K562 (cell line): ENCODE measurements at regions not wholly inside any gene's neighbourhood (a gene's known extent, or its start where the extent isn't known, plus 50 kb on each side); places are given as distances from the start of the nearest gene placed in this dataset.

Experiments used
- ATAC-seq: fragments of 200-7000 bp; cut with Tn5 transposase; 3 replicates; pipeline ENCODE4 v1.9.1; 2020; ENCODE audit warnings: moderate library complexity
- BruUV-seq: library from RNA; stranded (reverse); fragments of 400-500 nt; replicated peaks from 2 replicates; lab custom pipeline; 2021; lab: Mats Ljungman, UMichigan
- CTCF ChIA-PET: fragments of 300-600 bp; formaldehyde crosslinking; extraction: SDS; loops from one replicate; lab custom pipeline; 2021; ENCODE audit warnings: low intra/inter-chr PET ratio; lab: Yijun Ruan, JAX
- POLR2A ChIA-PET: fragments of 300-600, 350-650 bp; sonication (Branson Sonifier 250); formaldehyde crosslinking; extraction: SDS; loops from one replicate; lab custom pipeline; 2021; ENCODE audit warnings: antibody characterized with exemption, inconsistent platforms; lab: Yijun Ruan, JAX
- DNase-seq, 4 experiments: peaks; one replicate each; pipeline versions ENCODE4 v3.0.0 to v3.0.0-alpha.2; 2011 to 2018; ENCODE audit warnings: low spot score in 3 of 4, mixed read lengths in 3 of 4; ENCODE audit errors: extremely low read depth in 1 of 4
- FAIRE-seq: peaks from 2 replicates; lab custom pipeline; 2011; peaks lifted over from hg19 to GRCh38; lab: Jason Lieb, UNC
- H2AFZ ChIP-seq: 2 replicates; pipeline ENCODE4 v1.6.0; 2011; ENCODE audit warnings: low read depth, low read length, control low read depth, inconsistent platforms
- H3K27ac ChIP-seq: fragments of 200-600 bp; 3 replicates; pipeline ENCODE4 v1.8.0; 2011; ENCODE audit warnings: low read depth, mild to moderate bottlenecking, control low read depth, inconsistent platforms, low read length, moderate library complexity, mixed read lengths; ENCODE audit errors: extremely low read depth
- H3K27me3 ChIP-seq, 2 experiments: fragments of 300-600 bp in 1 of 2; 2 replicates in 1 of 2; 3 replicates in 1 of 2; pipeline versions ENCODE4 v1.6.0 to v1.8.0; 2011; ENCODE audit warnings: inconsistent platforms in 2 of 2, low read length in 2 of 2, mild to moderate bottlenecking in 1 of 2, mixed read lengths in 1 of 2, moderate library complexity in 1 of 2; ENCODE audit not compliant: control insufficient read depth in 2 of 2, insufficient read depth in 2 of 2
- H3K36me3 ChIP-seq: fragments of 300-600 bp; 3 replicates; pipeline ENCODE4 v1.8.0; 2011; ENCODE audit warnings: mild to moderate bottlenecking, low read length, inconsistent platforms; ENCODE audit not compliant: control insufficient read depth, insufficient read depth
- H3K4me1 ChIP-seq, 2 experiments: fragments of 200-600 bp in 1 of 2; replicated peaks in 1 of 2; 2 replicates in 1 of 2; 3 replicates in 1 of 2; pipeline versions ENCODE4 v1.5.1 to v1.8.0; 2011; ENCODE audit warnings: inconsistent platforms in 2 of 2, low read length in 2 of 2, mild to moderate bottlenecking in 1 of 2, mixed read lengths in 1 of 2, moderate library complexity in 1 of 2; ENCODE audit not compliant: control insufficient read depth in 2 of 2, insufficient read depth in 2 of 2
- H3K4me2 ChIP-seq: 2 replicates; pipeline ENCODE4 v1.6.1; 2011; ENCODE audit warnings: low read length, control low read depth, inconsistent platforms, mixed read lengths; ENCODE audit not compliant: insufficient read depth
- H3K4me3 ChIP-seq: fragments of 200-600 bp; sonication (generic), shearing (Covaris generic); 2 replicates; pipeline ENCODE4 v1.5.1; 2016; ENCODE audit warnings: control low read depth, inconsistent platforms
- H3K79me2 ChIP-seq: fragments of 200-600 bp; 3 replicates; pipeline ENCODE4 v1.8.0; 2011; ENCODE audit warnings: low read length, inconsistent platforms; ENCODE audit not compliant: control insufficient read depth, insufficient read depth
- H3K9ac ChIP-seq, 2 experiments: 2 replicates each; pipeline versions ENCODE4 v1.6.0 to v1.6.1; 2011; ENCODE audit warnings: low read depth in 2 of 2, low read length in 2 of 2, control low read depth in 1 of 2, inconsistent platforms in 1 of 2, mild to moderate bottlenecking in 1 of 2, mixed read lengths in 1 of 2; ENCODE audit not compliant: insufficient read depth in 1 of 2
- H3K9me1 ChIP-seq: one replicate; pipeline ENCODE4 v1.6.0; 2011; ENCODE audit warnings: inconsistent platforms, mild to moderate bottlenecking, low read length, moderate library complexity; ENCODE audit not compliant: control insufficient read depth, insufficient read depth
- H3K9me3 ChIP-seq: replicated peaks from 2 replicates; pipeline ENCODE4 v1.5.1; 2011; ENCODE audit warnings: low read depth, low read length, inconsistent platforms; ENCODE audit not compliant: control insufficient read depth, insufficient read depth
- H4K20me1 ChIP-seq: replicated peaks from 2 replicates; pipeline ENCODE4 v1.6.1; 2011; ENCODE audit warnings: low read length, inconsistent platforms, mixed read lengths; ENCODE audit not compliant: control insufficient read depth, insufficient read depth
- KAT2B ChIP-seq: IDR thresholded peaks from one replicate; pipeline ENCODE4 v1.6.1; 2012; ENCODE audit warnings: low read depth, mild to moderate bottlenecking, control low read depth, inconsistent platforms, low read length, moderate library complexity
- MTF1 ChIP-seq: fragments of 250-450 bp; sonication (Bioruptor Pico); IDR thresholded peaks from 2 replicates; pipeline ENCODE4 v1.9.0; 2021; ENCODE audit warnings: moderate library complexity, mild to moderate bottlenecking, inconsistent platforms, borderline replicate concordance
- OTX1 ChIP-seq: fragments of 450-650 bp; formaldehyde crosslinking; IDR thresholded peaks from 2 replicates; pipeline ENCODE4 v1.4.0; 2022; ENCODE audit warnings: mild to moderate bottlenecking
- RFX7 ChIP-seq: fragments of 250-450 bp; sonication (Bioruptor Pico); IDR thresholded peaks from 2 replicates; pipeline ENCODE4 v1.5.1; 2021; ENCODE audit warnings: mild to moderate bottlenecking
- TBL1XR1 ChIP-seq, 2 experiments: IDR thresholded peaks; 2 replicates each; pipeline ENCODE4 v1.6.1; 2012; ENCODE audit warnings: improper control_type of control experiment in 2 of 2, low read length in 2 of 2, mild to moderate bottlenecking in 1 of 2
- TEAD1 ChIP-seq, 2 experiments: fragments of 450-650 bp in 1 of 2; sonication (generic) in 1 of 2; formaldehyde crosslinking; IDR thresholded peaks; 2 replicates each; pipeline versions ENCODE4 v1.4.0 to v1.8.0; 2020 to 2022; ENCODE audit warnings: mild to moderate bottlenecking in 2 of 2, missing genetic modification reagents in 1 of 2
- ZNF124 ChIP-seq: sonication (generic); formaldehyde crosslinking; IDR thresholded peaks from 2 replicates; pipeline ENCODE4 v1.8.1; 2022; ENCODE audit warnings: missing genetic modification reagents
- WGBS: fragments of 100-300 bp; shearing (Covaris generic); methylation state at CpG from one replicate; pipeline ENCODE4 v1.1.6; 2016; ENCODE audit warnings: low coverage, mixed read lengths; ENCODE audit not compliant: insufficient coverage; ENCODE audit errors: missing lambda C conversion rate; 5-methylcytosine and 5-hydroxymethylcytosine counted together
- in situ Hi-C: fragments of 300-500 bp; cut with MboI; formaldehyde crosslinking; loops from 4 replicates; pipeline ENCODE4 v1.15.0; 2018; ENCODE audit warnings: inconsistent platforms, mixed read lengths
- intact Hi-C: fragments of 100-400 bp; cut with micrococcal nuclease; formaldehyde crosslinking; loops from 2 replicates; pipeline ENCODE4 v1.14.2; 2022
- TF ChIP-seq, protein P1 (sequence below): fragments of 450-650 bp; formaldehyde crosslinking; IDR thresholded peaks from 2 replicates; pipeline ENCODE4 v1.4.0; 2022; ENCODE audit warnings: mild to moderate bottlenecking, moderate library complexity
- TF ChIP-seq, protein P2 (sequence below): IDR thresholded peaks from 3 replicates; pipeline ENCODE4 v1.6.1; 2011; ENCODE audit warnings: borderline replicate concordance, mild to moderate bottlenecking, moderate library complexity; ENCODE audit not compliant: insufficient read length; ENCODE audit errors: extremely low read depth
- TF ChIP-seq, protein P3 (sequence below): fragments of 250-450 bp; sonication (Bioruptor Pico); IDR thresholded peaks from 2 replicates; pipeline ENCODE4 v1.8.0; 2022; ENCODE audit warnings: moderate library complexity, mild to moderate bottlenecking, inconsistent platforms

DNA sequence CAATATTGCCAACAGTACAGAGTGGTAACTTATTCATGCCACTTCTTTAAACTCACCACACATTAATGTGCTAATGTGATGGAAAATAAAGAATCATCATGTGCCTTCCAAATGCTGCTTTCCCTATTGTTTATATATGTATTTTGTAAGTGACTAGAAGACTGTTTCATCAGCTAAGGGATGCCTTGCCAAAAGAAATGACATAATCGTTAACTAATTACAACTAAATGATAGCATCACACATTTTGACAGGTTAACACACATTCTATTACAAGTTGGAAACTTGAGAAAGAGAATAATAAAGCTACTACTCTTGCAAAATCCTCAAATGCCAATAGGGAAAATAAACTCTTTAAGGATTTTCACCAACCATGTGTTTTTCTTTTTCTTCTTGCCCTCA, 329.9 kb upstream of the AGTR1 start:
- Histone ChIP-seq H3K79me2 (no peaks in the 10 kb centered on the region), H3K4me2 (no peak overlapping the region), H2AFZ (no peak overlapping the region), H3K27ac (no peak overlapping the region), H3K27me3 (no peaks in the 10 kb centered on the region), H3K4me1 (no peaks in the 10 kb centered on the region), H3K9me1 (no peaks in the 10 kb centered on the region), H3K36me3 (no peaks in the 10 kb centered on the region), H3K4me3 (no peak overlapping the region), H3K9me3 (no peaks in the 10 kb centered on the region), H3K9ac (no peak overlapping the region), H4K20me1 (no peaks in the 10 kb centered on the region)
- no peak for ATAC-seq
- CTCF ChIA-PET = no interaction called here
- WGBS = 0% methylated on average over 1 of the region's 1 CpG
- intact Hi-C loops (no loop called here), in situ Hi-C loops (no loop called here)
- FAIRE-seq = no peak
- TF ChIP-seq MTF1 (no peak), KAT2B (no peak), RFX7 (no peak), TEAD1 (CRISPR knock-in tag; IDR thresholded peaks at IDR 0.05) (no peak), ZNF124 (CRISPR knock-in tag) (no peak), OTX1 (CRISPR knock-in tag) (no peak), TBL1XR1 (IDR thresholded peaks at IDR 0.05; ENCODE audit: low read length in 2 of 2) (no peak)
- TF ChIP-seq, protein P1, sequence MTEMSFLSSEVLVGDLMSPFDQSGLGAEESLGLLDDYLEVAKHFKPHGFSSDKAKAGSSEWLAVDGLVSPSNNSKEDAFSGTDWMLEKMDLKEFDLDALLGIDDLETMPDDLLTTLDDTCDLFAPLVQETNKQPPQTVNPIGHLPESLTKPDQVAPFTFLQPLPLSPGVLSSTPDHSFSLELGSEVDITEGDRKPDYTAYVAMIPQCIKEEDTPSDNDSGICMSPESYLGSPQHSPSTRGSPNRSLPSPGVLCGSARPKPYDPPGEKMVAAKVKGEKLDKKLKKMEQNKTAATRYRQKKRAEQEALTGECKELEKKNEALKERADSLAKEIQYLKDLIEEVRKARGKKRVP = no peak
- TF ChIP-seq, protein P2, sequence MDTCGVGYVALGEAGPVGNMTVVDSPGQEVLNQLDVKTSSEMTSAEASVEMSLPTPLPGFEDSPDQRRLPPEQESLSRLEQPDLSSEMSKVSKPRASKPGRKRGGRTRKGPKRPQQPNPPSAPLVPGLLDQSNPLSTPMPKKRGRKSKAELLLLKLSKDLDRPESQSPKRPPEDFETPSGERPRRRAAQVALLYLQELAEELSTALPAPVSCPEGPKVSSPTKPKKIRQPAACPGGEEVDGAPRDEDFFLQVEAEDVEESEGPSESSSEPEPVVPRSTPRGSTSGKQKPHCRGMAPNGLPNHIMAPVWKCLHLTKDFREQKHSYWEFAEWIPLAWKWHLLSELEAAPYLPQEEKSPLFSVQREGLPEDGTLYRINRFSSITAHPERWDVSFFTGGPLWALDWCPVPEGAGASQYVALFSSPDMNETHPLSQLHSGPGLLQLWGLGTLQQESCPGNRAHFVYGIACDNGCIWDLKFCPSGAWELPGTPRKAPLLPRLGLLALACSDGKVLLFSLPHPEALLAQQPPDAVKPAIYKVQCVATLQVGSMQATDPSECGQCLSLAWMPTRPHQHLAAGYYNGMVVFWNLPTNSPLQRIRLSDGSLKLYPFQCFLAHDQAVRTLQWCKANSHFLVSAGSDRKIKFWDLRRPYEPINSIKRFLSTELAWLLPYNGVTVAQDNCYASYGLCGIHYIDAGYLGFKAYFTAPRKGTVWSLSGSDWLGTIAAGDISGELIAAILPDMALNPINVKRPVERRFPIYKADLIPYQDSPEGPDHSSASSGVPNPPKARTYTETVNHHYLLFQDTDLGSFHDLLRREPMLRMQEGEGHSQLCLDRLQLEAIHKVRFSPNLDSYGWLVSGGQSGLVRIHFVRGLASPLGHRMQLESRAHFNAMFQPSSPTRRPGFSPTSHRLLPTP = no peak
- TF ChIP-seq, protein P3, sequence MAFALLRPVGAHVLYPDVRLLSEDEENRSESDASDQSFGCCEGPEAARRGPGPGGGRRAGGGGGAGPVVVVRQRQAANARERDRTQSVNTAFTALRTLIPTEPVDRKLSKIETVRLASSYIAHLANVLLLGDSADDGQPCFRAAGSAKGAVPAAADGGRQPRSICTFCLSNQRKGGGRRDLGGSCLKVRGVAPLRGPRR (CRISPR knock-in tag) = no peak
- DNase-seq = no peak
- no TSS peak for BruUV-seq
- POLR2A ChIA-PET = no interaction called here
